ENCODE measurements at regions not wholly inside any gene's neighbourhood (a gene's known extent, or its start where the extent isn't known, plus 50 kb on each side); places are given as distances from the start of the nearest gene placed in this dataset.

DNA sequence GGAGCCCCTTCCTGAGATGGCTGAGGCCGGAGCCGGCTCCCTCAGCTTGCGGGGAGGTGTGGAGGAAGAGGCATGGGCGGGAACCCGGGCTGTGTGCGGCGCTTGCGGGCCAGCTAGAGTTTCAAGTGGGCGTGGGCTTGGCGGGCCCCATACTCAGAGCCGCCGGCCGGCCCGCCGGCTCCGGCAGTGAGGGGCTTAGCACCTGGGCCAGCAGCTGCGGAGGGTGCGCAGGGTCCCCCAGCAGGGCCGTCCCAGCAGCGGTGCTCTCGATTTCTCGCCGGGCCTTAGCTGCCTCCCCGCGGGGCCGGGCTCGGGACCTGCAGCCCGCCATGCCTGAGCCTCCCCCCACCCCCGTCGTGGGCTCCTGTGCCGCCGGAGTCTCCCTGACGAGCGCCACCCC lies 67.9 kb upstream of the SLC28A3 start:
- Histone ChIP-seq H3K27me3 (ENCODE audit: control insufficient read depth in 1 of 2, insufficient read depth in 1 of 2, low read length in 2 of 2) (no peaks in the 10 kb centered on the region), H3K9me3 (ENCODE audit: control insufficient read depth, low read length) (no peaks in the 10 kb centered on the region), H2AFZ (ENCODE audit: low read depth, low read length) (no peak overlapping the region), H3K4me3 (ENCODE audit: insufficient read depth in 1 of 2, low read depth in 1 of 2, low read length in 2 of 2) (no peak overlapping the region), H3K18ac (ENCODE audit: low read depth in 1 of 2, low read length in 2 of 2) (no peak overlapping the region), H3K23ac (ENCODE audit: low read length in 2 of 2) (no peak overlapping the region), H3K4me2 (ENCODE audit: low read length, poor library complexity, severe bottlenecking) (no peak overlapping the region), H3K14ac (ENCODE audit: low read length in 2 of 2) (no peak overlapping the region), H3K9ac (ENCODE audit: low read length) (no peak overlapping the region), H2BK120ac (ENCODE audit: low read depth, low read length) (no peak overlapping the region), H2BK12ac (ENCODE audit: low read length in 2 of 2) (no peak overlapping the region), H3K27ac (ENCODE audit: low read length, poor library complexity, severe bottlenecking) (no peak overlapping the region), H4K8ac (ENCODE audit: low read length) (no peak overlapping the region), H2AK5ac (ENCODE audit: low read length, severe bottlenecking) (no peak overlapping the region), H3K4me1 (ENCODE audit: control insufficient read depth, insufficient read depth, low read depth, low read length) (no peaks in the 10 kb centered on the region), H3K36me3 (ENCODE audit: control insufficient read depth in 1 of 2, insufficient read depth in 2 of 2, low read depth in 1 of 2, low read length in 2 of 2) (no peaks in the 10 kb centered on the region), H3K79me1 (replicated peaks; ENCODE audit: low read length, poor library complexity, severe bottlenecking) (no peaks in the 10 kb centered on the region), H4K91ac (ENCODE audit: low read length) (peak overlapping the region; percentile 39), H2BK5ac (ENCODE audit: low read depth, low read length, poor library complexity, severe bottlenecking) (no peak overlapping the region), H3K4ac (ENCODE audit: low read depth in 1 of 2, low read length in 2 of 2) (no peak overlapping the region), H2BK15ac (ENCODE audit: low read depth, poor library complexity, severe bottlenecking) (no peak overlapping the region)
- no peak for DNase-seq
- WGBS = 97% methylated on average over 34 of the region's 34 CpGs

- H2AFZ ChIP-seq (ENCODE audit: low read depth, low read length) = no peak overlapping the region
- H3K9ac ChIP-seq (ENCODE audit: low read length) = no peak overlapping the region
- no peak overlapping the region for H3K4me3 ChIP-seq (ENCODE audit: insufficient read depth in 1 of 2, low read depth in 1 of 2, low read length in 2 of 2)
- H3K23ac ChIP-seq (ENCODE audit: low read length in 2 of 2) = no peak overlapping the region
- H3K36me3 ChIP-seq (ENCODE audit: control insufficient read depth in 1 of 2, insufficient read depth in 2 of 2, low read depth in 1 of 2, low read length in 2 of 2) = no peaks in the 10 kb centered on the region
- no peak overlapping the region for H3K18ac ChIP-seq (ENCODE audit: low read depth in 1 of 2, low read length in 2 of 2)
- H3K27ac ChIP-seq (ENCODE audit: low read length, poor library complexity, severe bottlenecking) = no peak overlapping the region
- no peak overlapping the region for H2BK5ac ChIP-seq (ENCODE audit: low read depth, low read length, poor library complexity, severe bottlenecking)
- H3K4ac ChIP-seq (ENCODE audit: low read depth in 1 of 2, low read length in 2 of 2) = no peak overlapping the region
- H3K4me2 ChIP-seq (ENCODE audit: low read length, poor library complexity, severe bottlenecking) = no peak overlapping the region
- H4K91ac ChIP-seq (ENCODE audit: low read length) = no peak overlapping the region
- H3K27me3 ChIP-seq (ENCODE audit: control insufficient read depth in 1 of 2, insufficient read depth in 1 of 2, low read length in 2 of 2) = no peaks in the 10 kb centered on the region
- no peak overlapping the region for H2AK5ac ChIP-seq (ENCODE audit: low read length, severe bottlenecking)
- no peak overlapping the region for H2BK15ac ChIP-seq (ENCODE audit: low read depth, poor library complexity, severe bottlenecking)
- no peak overlapping the region for H4K8ac ChIP-seq (ENCODE audit: low read length)
- no peak overlapping the region for H2BK12ac ChIP-seq (ENCODE audit: low read length in 2 of 2)
- no peak overlapping the region for H3K14ac ChIP-seq (ENCODE audit: low read length in 2 of 2)
- no peaks in the 10 kb centered on the region for H3K4me1 ChIP-seq (ENCODE audit: control insufficient read depth, insufficient read depth, low read depth, low read length)
- H3K79me1 ChIP-seq (replicated peaks; ENCODE audit: low read length, poor library complexity, severe bottlenecking) = no peaks in the 10 kb centered on the region
- H2BK120ac ChIP-seq (ENCODE audit: low read depth, low read length) = no peak overlapping the region
- DNase-seq = no peak
- H3K9me3 ChIP-seq (ENCODE audit: control insufficient read depth, low read length) = no peaks in the 10 kb centered on the region
- 96% methylated on average over 3 of the region's 6 CpGs for WGBS
These were observed 71.2 kb upstream of the SLC28A3 start for GRCh38 chr9:84411683-84412267.

DNA sequence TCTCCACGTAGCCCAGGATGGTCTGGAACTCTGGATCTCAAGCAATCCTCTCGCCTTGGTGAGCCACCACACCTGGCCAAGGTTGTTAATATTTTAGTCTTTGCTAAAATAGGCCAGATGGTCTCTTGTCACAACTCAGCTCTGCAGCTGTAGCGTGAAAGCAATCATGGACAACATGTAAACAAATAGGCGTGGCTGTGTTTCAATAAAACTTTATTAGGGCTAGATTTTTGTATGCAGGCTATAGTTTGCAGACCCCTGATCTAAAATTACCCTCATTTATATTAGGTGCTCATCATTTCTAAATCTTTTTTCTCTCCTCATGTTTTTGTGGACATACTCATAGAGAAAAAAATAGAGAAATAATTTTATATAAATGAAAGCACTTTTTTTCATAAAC lies 72.1 kb upstream of the SLC28A3 start:
- H3K4me2 ChIP-seq (ENCODE audit: low read length, poor library complexity, severe bottlenecking) = no peak overlapping the region
- H4K91ac ChIP-seq (ENCODE audit: low read length) = no peak overlapping the region
- no peak overlapping the region for H2AFZ ChIP-seq (ENCODE audit: low read depth, low read length)
- no peaks in the 10 kb centered on the region for H3K9me3 ChIP-seq (ENCODE audit: control insufficient read depth, low read length)
- H3K36me3 ChIP-seq (ENCODE audit: control insufficient read depth in 1 of 2, insufficient read depth in 2 of 2, low read depth in 1 of 2, low read length in 2 of 2) = no peaks in the 10 kb centered on the region
- 76% methylated on average over 3 of the region's 4 CpGs for WGBS
- no peaks in the 10 kb centered on the region for H3K27me3 ChIP-seq (ENCODE audit: control insufficient read depth in 1 of 2, insufficient read depth in 1 of 2, low read length in 2 of 2)
- no peak overlapping the region for H3K9ac ChIP-seq (ENCODE audit: low read length)
- no peak overlapping the region for H2BK12ac ChIP-seq (ENCODE audit: low read length in 2 of 2)
- H3K4ac ChIP-seq (ENCODE audit: low read depth in 1 of 2, low read length in 2 of 2) = no peak overlapping the region
- no peak overlapping the region for H3K23ac ChIP-seq (ENCODE audit: low read length in 2 of 2)
- H3K27ac ChIP-seq (ENCODE audit: low read length, poor library complexity, severe bottlenecking) = no peak overlapping the region
- DNase-seq = no peak
- no peak overlapping the region for H3K18ac ChIP-seq (ENCODE audit: low read depth in 1 of 2, low read length in 2 of 2)
- H3K4me1 ChIP-seq (ENCODE audit: control insufficient read depth, insufficient read depth, low read depth, low read length) = no peaks in the 10 kb centered on the region
- no peak overlapping the region for H2BK15ac ChIP-seq (ENCODE audit: low read depth, poor library complexity, severe bottlenecking)
- H3K4me3 ChIP-seq (ENCODE audit: insufficient read depth in 1 of 2, low read depth in 1 of 2, low read length in 2 of 2) = no peak overlapping the region
- H3K14ac ChIP-seq (ENCODE audit: low read length in 2 of 2) = no peak overlapping the region
- H4K8ac ChIP-seq (ENCODE audit: low read length) = no peak overlapping the region
- H2BK5ac ChIP-seq (ENCODE audit: low read depth, low read length, poor library complexity, severe bottlenecking) = no peak overlapping the region
- no peak overlapping the region for H2AK5ac ChIP-seq (ENCODE audit: low read length, severe bottlenecking)
- no peak overlapping the region for H2BK120ac ChIP-seq (ENCODE audit: low read depth, low read length)
- H3K79me1 ChIP-seq (replicated peaks; ENCODE audit: low read length, poor library complexity, severe bottlenecking) = no peaks in the 10 kb centered on the region

DNA sequence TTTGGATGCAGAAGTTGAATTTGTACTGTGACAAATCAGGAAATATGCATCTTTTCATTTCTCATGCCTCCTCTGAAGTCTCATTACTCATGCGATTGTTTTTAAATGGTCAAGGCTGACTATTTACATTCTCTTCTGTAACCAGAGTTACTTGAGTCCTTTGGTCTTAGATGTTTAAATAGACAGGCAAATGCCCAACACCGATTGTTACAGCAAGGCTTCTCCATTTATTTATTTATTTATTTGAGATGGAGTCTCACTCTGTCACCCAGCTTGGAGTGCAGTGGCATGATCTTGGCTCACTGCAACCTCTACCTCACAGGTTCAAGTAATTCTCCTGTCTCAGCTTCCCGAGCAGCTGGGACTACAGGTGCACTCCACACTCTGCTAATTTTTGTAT lies 72.7 kb upstream of the SLC28A3 start:
- Histone ChIP-seq H2BK5ac (ENCODE audit: low read depth, low read length, poor library complexity, severe bottlenecking) (no peak overlapping the region), H2AK5ac (ENCODE audit: low read length, severe bottlenecking) (no peak overlapping the region), H3K4me1 (ENCODE audit: control insufficient read depth, insufficient read depth, low read depth, low read length) (no peaks in the 10 kb centered on the region), H3K4me2 (ENCODE audit: low read length, poor library complexity, severe bottlenecking) (no peak overlapping the region), H2AFZ (ENCODE audit: low read depth, low read length) (no peak overlapping the region), H3K18ac (ENCODE audit: low read depth in 1 of 2, low read length in 2 of 2) (no peak overlapping the region), H2BK15ac (ENCODE audit: low read depth, poor library complexity, severe bottlenecking) (no peak overlapping the region), H3K9me3 (ENCODE audit: control insufficient read depth, low read length) (no peaks in the 10 kb centered on the region), H4K8ac (ENCODE audit: low read length) (no peak overlapping the region), H3K79me1 (replicated peaks; ENCODE audit: low read length, poor library complexity, severe bottlenecking) (no peaks in the 10 kb centered on the region), H3K36me3 (ENCODE audit: control insufficient read depth in 1 of 2, insufficient read depth in 2 of 2, low read depth in 1 of 2, low read length in 2 of 2) (no peaks in the 10 kb centered on the region), H4K91ac (ENCODE audit: low read length) (no peak overlapping the region), H3K9ac (ENCODE audit: low read length) (no peak overlapping the region), H3K4ac (ENCODE audit: low read depth in 1 of 2, low read length in 2 of 2) (no peak overlapping the region), H2BK12ac (ENCODE audit: low read length in 2 of 2) (no peak overlapping the region), H3K23ac (ENCODE audit: low read length in 2 of 2) (no peak overlapping the region), H3K14ac (ENCODE audit: low read length in 2 of 2) (no peak overlapping the region), H2BK120ac (ENCODE audit: low read depth, low read length) (no peak overlapping the region), H3K27ac (ENCODE audit: low read length, poor library complexity, severe bottlenecking) (no peak overlapping the region), H3K4me3 (ENCODE audit: insufficient read depth in 1 of 2, low read depth in 1 of 2, low read length in 2 of 2) (no peak overlapping the region), H3K27me3 (ENCODE audit: control insufficient read depth in 1 of 2, insufficient read depth in 1 of 2, low read length in 2 of 2) (peaks cover 0 to under 1% of the 10 kb centered on the region in 2 experiments)
- 100% methylated on average over 1 of the region's 3 CpGs for WGBS
- DNase-seq = no peak
